ENCODE measurements at regions not wholly inside any gene's neighbourhood (a gene's known extent, or its start where the extent isn't known, plus 50 kb on each side); places are given as distances from the start of the nearest gene placed in this dataset.
"Not testable (repeated sequence)": the region's sequence is repeated elsewhere in the genome, so short reads cannot be mapped to it uniquely, and the experiment has no call there.

- not testable (repeated sequence) for H3K27me3 ChIP-seq; H3K4me3 ChIP-seq (ENCODE audit: low read depth, low read length); H3K36me3 ChIP-seq; H3K4me1 ChIP-seq; H3K9me3 ChIP-seq; DNase-seq
Measured at GRCh38 chr21:9572782-9573181, 948.6 kb upstream of the TPTE start.

- not testable (repeated sequence) for H3K4me1 ChIP-seq; H3K9me3 ChIP-seq; DNase-seq; H3K4me3 ChIP-seq (ENCODE audit: low read depth, low read length); H3K27me3 ChIP-seq; H3K36me3 ChIP-seq
Measured at GRCh38 chr21:9573528-9573927, 947.9 kb upstream of the TPTE start.

- H3K36me3 ChIP-seq; H3K27me3 ChIP-seq; DNase-seq; H3K4me3 ChIP-seq (ENCODE audit: low read depth, low read length); H3K4me1 ChIP-seq; H3K9me3 ChIP-seq: not testable (repeated sequence)
Measured at GRCh38 chr21:9579275-9579674, 942.1 kb upstream of the TPTE start.

GRCh38 chr21:9587941-9588340 lies 933.4 kb upstream of the TPTE start:
- DNase-seq; H3K4me1 ChIP-seq; H3K4me3 ChIP-seq (ENCODE audit: low read depth, low read length); H3K27me3 ChIP-seq; H3K36me3 ChIP-seq; H3K9me3 ChIP-seq: not testable (repeated sequence)

- H3K4me3 ChIP-seq (ENCODE audit: low read depth, low read length); H3K9me3 ChIP-seq; H3K4me1 ChIP-seq; DNase-seq; H3K36me3 ChIP-seq; H3K27me3 ChIP-seq: not testable (repeated sequence)
Measured at GRCh38 chr21:9592591-9592990, 928.8 kb upstream of the TPTE start.

GRCh38 chr21:9593646-9594045 lies 927.7 kb upstream of the TPTE start:
- not testable (repeated sequence) for H3K9me3 ChIP-seq; DNase-seq; H3K4me3 ChIP-seq (ENCODE audit: low read depth, low read length); H3K27me3 ChIP-seq; H3K4me1 ChIP-seq; H3K36me3 ChIP-seq

GRCh38 chr21:9614011-9614410 lies 907.4 kb upstream of the TPTE start:
- H3K27me3 ChIP-seq, DNase-seq, H3K4me1 ChIP-seq: not testable (repeated sequence)

GRCh38 chr21:9621121-9621793 lies 900.1 kb upstream of the TPTE start:
- DNase-seq; H3K9me3 ChIP-seq; H3K4me1 ChIP-seq; H3K27me3 ChIP-seq; H3K4me3 ChIP-seq (ENCODE audit: low read depth, low read length); H3K36me3 ChIP-seq: not testable (repeated sequence)

More at GRCh38 chr21:9614011-9614410, 907.4 kb upstream of the TPTE start:
- not testable (repeated sequence) for H3K4me3 ChIP-seq (ENCODE audit: low read depth, low read length); H3K9me3 ChIP-seq; H3K36me3 ChIP-seq

- H3K36me3 ChIP-seq; H3K4me3 ChIP-seq (ENCODE audit: low read depth, low read length); H3K27me3 ChIP-seq; H3K9me3 ChIP-seq; DNase-seq; H3K4me1 ChIP-seq: not testable (repeated sequence)
Measured at GRCh38 chr21:9628051-9628450, 893.3 kb upstream of the TPTE start.

- not testable (repeated sequence) for DNase-seq; H3K36me3 ChIP-seq; H3K4me1 ChIP-seq; H3K9me3 ChIP-seq; H3K27me3 ChIP-seq; H3K4me3 ChIP-seq (ENCODE audit: low read depth, low read length)
Measured at GRCh38 chr21:9647409-9647808, 874.0 kb upstream of the TPTE start.

GRCh38 chr21:9648331-9648730 lies 873.1 kb upstream of the TPTE start:
- not testable (repeated sequence) for H3K9me3 ChIP-seq; H3K4me1 ChIP-seq; DNase-seq; H3K27me3 ChIP-seq; H3K36me3 ChIP-seq; H3K4me3 ChIP-seq (ENCODE audit: low read depth, low read length)

GRCh38 chr21:9648947-9649720 lies 872.2 kb upstream of the TPTE start:
- not testable (repeated sequence) for DNase-seq; H3K9me3 ChIP-seq; H3K27me3 ChIP-seq; H3K36me3 ChIP-seq; H3K4me1 ChIP-seq; H3K4me3 ChIP-seq (ENCODE audit: low read depth, low read length)

GRCh38 chr21:9652819-9653218 lies 868.6 kb upstream of the TPTE start:
- not testable (repeated sequence) for H3K9me3 ChIP-seq; H3K36me3 ChIP-seq; H3K4me1 ChIP-seq; H3K4me3 ChIP-seq (ENCODE audit: low read depth, low read length); DNase-seq; H3K27me3 ChIP-seq

- not testable (repeated sequence) for H3K9me3 ChIP-seq; H3K4me1 ChIP-seq; DNase-seq; H3K27me3 ChIP-seq; H3K36me3 ChIP-seq; H3K4me3 ChIP-seq (ENCODE audit: low read depth, low read length)
Measured at GRCh38 chr21:9655221-9655620, 866.2 kb upstream of the TPTE start.

GRCh38 chr21:9656455-9656854 lies 864.9 kb upstream of the TPTE start:
- not testable (repeated sequence) for H3K9me3 ChIP-seq; H3K36me3 ChIP-seq; H3K4me3 ChIP-seq (ENCODE audit: low read depth, low read length); H3K27me3 ChIP-seq; H3K4me1 ChIP-seq; DNase-seq

GRCh38 chr21:9657779-9658178 lies 863.6 kb upstream of the TPTE start:
- H3K27me3 ChIP-seq; H3K36me3 ChIP-seq; H3K4me1 ChIP-seq; DNase-seq; H3K9me3 ChIP-seq; H3K4me3 ChIP-seq (ENCODE audit: low read depth, low read length): not testable (repeated sequence)

GRCh38 chr21:9659877-9660276 lies 861.5 kb upstream of the TPTE start:
- H3K27me3 ChIP-seq; DNase-seq; H3K4me1 ChIP-seq; H3K9me3 ChIP-seq; H3K4me3 ChIP-seq (ENCODE audit: low read depth, low read length); H3K36me3 ChIP-seq: not testable (repeated sequence)

Data from BE2C (cell line).